GM23248 (cell line): ENCODE measurements at regions not wholly inside any gene's neighbourhood (a gene's known extent, or its start where the extent isn't known, plus 50 kb on each side); places are given as distances from the start of the nearest gene placed in this dataset.

ENCODE experiments used
- EZH2 ChIP-seq: fragments of 200-600 bp; sonication (generic); IDR thresholded peaks from 2 replicates; pipeline ENCODE4 v1.6.1; 2018; ENCODE audit warnings: antibody characterized with exemption, mild to moderate bottlenecking; ENCODE audit not compliant: insufficient read depth, poor library complexity, severe bottlenecking
- EZH2phosphoT487 ChIP-seq: fragments of 200-600 bp; sonication (generic); IDR thresholded peaks from 2 replicates; pipeline ENCODE4 v1.6.1; 2018; ENCODE audit warnings: antibody characterized with exemption, moderate library complexity, mild to moderate bottlenecking, low read depth; ENCODE audit not compliant: insufficient read depth

GRCh38 chrY:7731651-7732050 lies 820.1 kb upstream of the AMELY start:
- TF ChIP-seq EZH2 (no peak), EZH2phosphoT487 (no peak)
